Heart right ventricle (tissue), 16 donors: ENCODE measurements at regions not wholly inside any gene's neighbourhood (a gene's known extent, or its start where the extent isn't known, plus 50 kb on each side); places are given as distances from the start of the nearest gene placed in this dataset.

Experiments
- ATAC-seq, 8 donors: fragments of 200-7000 bp; cut with Tn5 transposase; one replicate each; pipeline ENCODE4 v1.9.1; 2020; ENCODE audit warnings: mild to moderate bottlenecking in 8 of 8, moderate library complexity in 8 of 8, moderate number of reproducible peaks in 1 of 8
- DNase-seq, 2 donors: peaks; one replicate each; pipeline ENCODE4 v3.0.0-alpha.2; 2020
- H3K27ac ChIP-seq, 10 donors: fragments of 200-600 bp; sonication (generic) in 2 of 10; one replicate each; pipeline versions ENCODE4 v1.5.0 to v1.8.0; 2020 to 2022; ENCODE audit warnings: mild to moderate bottlenecking in 3 of 10
- H3K27me3 ChIP-seq, 7 donors: fragments of 200-600 bp; one replicate each; pipeline ENCODE4 v1.8.0; 2021 to 2022; ENCODE audit warnings: mild to moderate bottlenecking in 2 of 7
- H3K36me3 ChIP-seq, 9 donors: fragments of 200-600 bp; sonication (generic) in 1 of 9; one replicate each; pipeline versions ENCODE4 v1.5.0 to v1.8.0; 2020 to 2022; ENCODE audit warnings: mild to moderate bottlenecking in 2 of 9
- H3K4me1 ChIP-seq, 9 donors: fragments of 200-600 bp; sonication (generic) in 1 of 9; one replicate each; pipeline versions ENCODE4 v1.5.0 to v1.8.0; 2020 to 2022; ENCODE audit warnings: mild to moderate bottlenecking in 4 of 9
- H3K4me3 ChIP-seq, 10 donors: fragments of 200-600 bp; sonication (generic) in 2 of 10; one replicate each; pipeline versions ENCODE4 v1.5.0 to v1.8.0; 2020 to 2022; ENCODE audit warnings: mild to moderate bottlenecking in 7 of 10, moderate library complexity in 2 of 10
- H3K9me3 ChIP-seq, 11 donors: fragments of 200-600 bp in 10 of 11; sonication (generic) in 2 of 11; one replicate each; pipeline versions ENCODE4 v1.5.0 to v1.8.0; 2013 to 2022; ENCODE audit warnings: mild to moderate bottlenecking in 2 of 11, control low read depth in 1 of 11, moderate library complexity in 1 of 11
- CTCF ChIP-seq, 9 donors: fragments of 200-600 bp; sonication (generic) in 2 of 9; IDR thresholded peaks; one replicate each; pipeline versions ENCODE4 v1.5.0 to v1.8.0; 2021 to 2022; ENCODE audit warnings: antibody characterized with exemption in 9 of 9, mild to moderate bottlenecking in 5 of 9, moderate library complexity in 1 of 9
- WGBS, 2 donors: extraction: QIAGEN DNeasy Blood & Tissue Kit; methylation state at CpG; one replicate each; pipeline ENCODE4 v1.1.7; 2013; ENCODE audit warnings: inconsistent platforms in 1 of 2; 5-methylcytosine and 5-hydroxymethylcytosine counted together
- intact Hi-C, 10 donors: fragments of 100-400 bp; cut with DNase I; formaldehyde crosslinking; loops; one replicate each; pipeline versions ENCODE4 v1.11.1 to v1.14.2; 2022
- donor health status: Arrhythmogenic right ventricular cardiomyopathy.
- donor health status: ischemic (EF 13 %, LVEDD 7.1; RV severe dilation, severe dysfunction).
- donor health status: healthy with polysubstance abuse.
- donor health status: DM: no; HTN: yes; CAD: no.
- donor health status: DM: no; HTN: no; CAD: no.
- donor health status: ischemic (EF 25% LVEDD 6.9; RV normal size, moderate dysfunction).
- donor health status: ischemic (EF 25% LVEDD 5.7; RV mildly dilated, moderate dysfunction).
- donor health status: healthy.
- donor health status: DM: yes; HTN: yes; CAD: no.
- donor health status: Ischemic cardiomyopathy.
- donor health status: ischemic (EF 35%, LVEDD 5.7; RV mildly dilated, moderate dysfunction).
- donor health status: nonischemic (EF 11% LVEDD 7.7; RV severe dilation, severe dysfunction).
- donor health status: DM: yes; HTN: yes; CAD: no.
- donor health status: PGD.
- donor health status: ischemic (EF 29% LVEDD 5.4; RV normal size, mild dysfunction).
- donor health status: nonischemic (EF 23%, LVEDD 6.1; RV moderate dilation, normal function).

DNA sequence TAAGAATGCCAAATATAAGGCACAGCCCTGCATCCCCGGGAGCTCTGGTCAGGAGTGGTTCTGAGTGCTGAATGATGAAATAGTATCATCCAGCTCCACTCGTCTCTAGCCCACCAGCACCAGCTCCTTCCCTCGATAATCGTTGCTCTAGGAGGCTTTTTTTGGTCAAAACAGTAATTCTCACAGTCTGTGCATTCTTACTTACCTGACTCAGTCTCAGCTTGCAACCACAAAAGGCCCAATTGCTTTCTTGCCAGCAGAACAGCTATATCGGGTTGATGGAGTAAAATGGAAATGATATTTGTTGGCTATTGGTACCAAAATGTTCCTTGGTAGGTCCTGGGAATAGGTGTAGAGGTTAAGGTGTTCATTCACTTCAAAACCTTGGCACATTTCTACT is 94.8 kb downstream of the BMP4 start:
- DNase-seq: no peak
- H3K4me3 ChIP-seq: no peak overlapping the region
- no peaks in the 10 kb centered on the region for H3K9me3 ChIP-seq
- no peak for ATAC-seq
- no peaks in the 10 kb centered on the region for H3K36me3 ChIP-seq
- intact Hi-C loops: no loop called here
- no peaks in the 10 kb centered on the region for H3K27me3 ChIP-seq
- no peak for TF ChIP-seq CTCF (IDR thresholded peaks at IDR 0.05)
- H3K4me1 ChIP-seq: peaks cover 0 to 12% (median 0%) of the 10 kb centered on the region in 9 donors
- WGBS, 2 donors: 90 to 93% methylated on average over 5 of the region's 5 CpGs
- H3K27ac ChIP-seq: no peak overlapping the region

GRCh38 chr14:53858345-53858684 is 98.3 kb downstream of the BMP4 start:
- Histone ChIP-seq H3K27ac (no peak overlapping the region), H3K4me1 (no peaks in the 10 kb centered on the region), H3K27me3 (no peaks in the 10 kb centered on the region), H3K4me3 (no peak overlapping the region), H3K36me3 (no peaks in the 10 kb centered on the region), H3K9me3 (no peaks in the 10 kb centered on the region)
- no peak for TF ChIP-seq CTCF (IDR thresholded peaks at IDR 0.05)
- intact Hi-C loops: no loop called here
- ATAC-seq (no peak), DNase-seq (no peak)
- 89 to 90% methylated on average over 1 of the region's 1 CpG for WGBS, 2 donors

- ATAC-seq (no peak), DNase-seq (no peak)
- no peak overlapping the region for H3K27ac ChIP-seq
- H3K4me1 ChIP-seq: no peaks in the 10 kb centered on the region
- H3K9me3 ChIP-seq: no peaks in the 10 kb centered on the region
- TF ChIP-seq CTCF (IDR thresholded peaks at IDR 0.05): no peak
- 86 to 90% methylated on average over 5 of the region's 5 CpGs for WGBS, 2 donors
- H3K27me3 ChIP-seq: no peaks in the 10 kb centered on the region
- intact Hi-C loops: no loop called here
- no peaks in the 10 kb centered on the region for H3K36me3 ChIP-seq
- no peak overlapping the region for H3K4me3 ChIP-seq
Measured at GRCh38 chr14:53857625-53858344, 98.8 kb downstream of the BMP4 start.

GRCh38 chr14:53855574-53855973 is 101.1 kb downstream of the BMP4 start:
- no peak for TF ChIP-seq CTCF (IDR thresholded peaks at IDR 0.05)
- Histone ChIP-seq H3K4me1 (no peaks in the 10 kb centered on the region), H3K4me3 (no peak overlapping the region), H3K9me3 (no peaks in the 10 kb centered on the region), H3K27me3 (no peaks in the 10 kb centered on the region), H3K27ac (no peak overlapping the region), H3K36me3 (no peaks in the 10 kb centered on the region)
- DNase-seq: no peak
- WGBS, 2 donors: 48 to 81% methylated on average over 2 of the region's 2 CpGs
- intact Hi-C loops: no loop called here
- no peak for ATAC-seq
